Activated T-cell treated with anti-CD3 and anti-CD28 coated beads for 48 hours (primary cell): ENCODE measurements at regions not wholly inside any gene's neighbourhood (a gene's known extent, or its start where the extent isn't known, plus 50 kb on each side); places are given as distances from the start of the nearest gene placed in this dataset.
A peak's percentile ranks its signal among the peaks of the same experiment; 100 is the strongest.

Experiments
- DNase-seq: peaks from one replicate; pipeline ENCODE4 v3.0.0-alpha.2; 2020; ENCODE audit warnings: low read depth

DNA sequence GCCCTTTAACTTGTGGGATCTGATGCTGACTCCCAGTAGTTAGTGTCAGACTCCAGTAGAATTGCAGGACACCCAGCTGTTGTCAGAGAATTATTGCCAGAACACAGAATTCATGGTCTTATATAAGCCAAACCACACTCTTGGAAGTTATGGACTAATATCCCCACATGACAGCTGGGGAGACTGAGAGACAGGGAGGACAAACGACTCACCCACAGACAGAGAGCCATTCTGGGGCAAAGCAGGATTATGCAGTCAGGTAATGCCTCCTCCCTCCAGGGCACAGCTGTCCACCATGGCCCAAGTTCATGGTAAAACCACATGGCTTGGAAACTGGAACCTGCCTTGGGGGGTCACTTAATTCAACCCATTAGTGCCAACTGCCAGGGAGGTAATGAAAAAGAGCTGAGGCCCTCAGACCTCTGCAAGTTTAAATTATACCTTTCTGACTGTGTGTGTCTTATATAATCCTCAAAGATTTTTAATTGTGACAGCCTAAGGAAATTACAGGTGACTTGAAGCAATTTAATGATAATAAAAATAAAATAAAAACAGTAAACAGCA, 299.5 kb downstream of the BUD13 start:
- no peak for DNase-seq

- DNase-seq = no peak
These were observed 300.1 kb downstream of the BUD13 start for GRCh38 chr11:116472651-116473050.

DNA sequence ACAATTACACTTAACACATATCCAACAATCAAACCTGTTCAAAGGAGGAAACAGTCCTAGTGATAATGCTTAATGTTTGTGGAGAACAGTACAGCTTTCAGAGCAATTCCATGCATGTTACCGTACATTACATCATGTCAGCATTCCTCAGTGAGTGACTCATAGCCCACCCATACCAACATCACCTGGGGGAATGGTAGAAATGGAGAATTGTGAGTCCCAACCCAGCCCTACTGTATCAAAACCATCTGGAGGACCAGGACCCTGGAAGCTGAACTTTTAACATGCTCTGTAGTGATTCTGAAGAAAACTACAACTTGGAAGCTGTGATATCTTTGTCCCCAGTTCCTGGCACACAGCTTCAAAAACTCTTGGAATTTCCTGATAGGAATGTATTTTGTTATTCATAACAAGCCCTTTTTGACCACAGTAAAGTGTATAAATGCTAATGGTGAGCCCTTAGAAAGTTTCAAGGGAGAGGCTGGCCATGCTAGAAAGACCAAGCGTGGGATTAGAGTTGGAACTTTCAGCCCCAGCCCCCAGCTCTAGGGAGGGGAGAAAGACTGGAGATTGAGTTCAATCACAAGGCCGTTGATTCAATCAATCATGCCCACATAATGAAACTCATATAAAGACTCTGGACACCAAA, 301.1 kb downstream of the BUD13 start:
- no peak for DNase-seq

DNA sequence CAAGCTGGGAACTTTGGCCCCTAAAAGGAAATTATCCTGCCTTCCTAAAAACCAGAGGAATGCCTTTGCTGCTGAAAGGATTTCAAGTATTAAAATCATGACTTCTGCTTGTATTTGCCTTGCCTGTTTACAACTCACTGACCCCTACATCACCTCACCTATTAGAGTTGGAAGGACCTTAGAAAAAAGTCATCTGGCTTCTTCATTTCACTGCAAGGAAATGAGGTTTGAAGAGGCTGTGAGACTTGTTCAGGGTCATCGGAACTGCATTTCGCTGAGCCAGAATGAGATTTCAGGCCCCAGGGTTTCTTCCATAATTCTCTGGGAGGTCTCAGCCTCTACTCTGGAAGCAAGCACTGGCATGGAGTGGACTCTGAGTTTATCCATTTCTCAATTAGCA, 304.1 kb downstream of the BUD13 start:
- DNase-seq = no peak

- no peak for DNase-seq
These were observed 305.0 kb downstream of the BUD13 start for GRCh38 chr11:116467823-116468222.

GRCh38 chr11:116466801-116467200, 306.0 kb downstream of the BUD13 start:
- no peak for DNase-seq

GRCh38 chr11:116466191-116466590, 306.6 kb downstream of the BUD13 start:
- no peak for DNase-seq

DNA sequence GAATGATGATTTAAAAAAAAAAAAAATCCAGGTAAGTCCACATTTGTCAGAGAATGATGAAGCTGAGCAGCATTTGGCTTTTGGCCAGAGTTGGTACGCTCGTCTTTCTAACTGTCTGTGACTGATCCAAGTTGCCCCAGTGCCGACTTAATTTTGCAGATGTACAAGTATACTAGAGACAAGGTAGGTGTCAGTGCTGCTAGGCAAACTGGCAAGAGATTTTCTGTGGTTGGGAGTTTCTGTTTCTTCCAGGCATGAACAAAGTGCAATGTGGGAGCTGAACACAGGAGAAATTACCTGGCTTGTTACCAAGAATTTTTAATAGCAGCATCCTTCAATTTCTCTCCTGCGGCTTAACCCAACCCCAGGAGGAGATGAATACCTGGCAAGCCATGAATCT, 307.7 kb downstream of the BUD13 start:
- no peak for DNase-seq

DNA sequence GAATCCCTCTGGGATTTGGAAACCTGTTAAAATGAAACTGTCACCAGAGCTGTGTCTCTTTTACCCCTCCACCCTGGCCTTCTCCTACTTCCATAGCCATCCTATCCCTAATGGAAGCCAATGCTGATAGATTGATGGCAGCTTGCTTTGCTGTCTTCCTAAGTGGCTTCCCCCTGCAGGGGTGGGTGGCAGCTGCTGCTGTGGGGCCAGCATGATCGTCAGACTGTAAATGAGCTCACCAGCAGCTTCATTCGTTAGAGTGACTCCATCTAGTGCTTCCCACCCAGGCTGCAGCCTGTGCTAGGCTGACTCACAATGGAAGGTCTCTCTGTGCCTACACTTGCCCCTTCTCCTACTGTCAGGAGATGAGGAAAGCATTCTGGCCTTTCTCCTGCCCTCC, 311.0 kb downstream of the BUD13 start:
- DNase-seq = no peak

DNA sequence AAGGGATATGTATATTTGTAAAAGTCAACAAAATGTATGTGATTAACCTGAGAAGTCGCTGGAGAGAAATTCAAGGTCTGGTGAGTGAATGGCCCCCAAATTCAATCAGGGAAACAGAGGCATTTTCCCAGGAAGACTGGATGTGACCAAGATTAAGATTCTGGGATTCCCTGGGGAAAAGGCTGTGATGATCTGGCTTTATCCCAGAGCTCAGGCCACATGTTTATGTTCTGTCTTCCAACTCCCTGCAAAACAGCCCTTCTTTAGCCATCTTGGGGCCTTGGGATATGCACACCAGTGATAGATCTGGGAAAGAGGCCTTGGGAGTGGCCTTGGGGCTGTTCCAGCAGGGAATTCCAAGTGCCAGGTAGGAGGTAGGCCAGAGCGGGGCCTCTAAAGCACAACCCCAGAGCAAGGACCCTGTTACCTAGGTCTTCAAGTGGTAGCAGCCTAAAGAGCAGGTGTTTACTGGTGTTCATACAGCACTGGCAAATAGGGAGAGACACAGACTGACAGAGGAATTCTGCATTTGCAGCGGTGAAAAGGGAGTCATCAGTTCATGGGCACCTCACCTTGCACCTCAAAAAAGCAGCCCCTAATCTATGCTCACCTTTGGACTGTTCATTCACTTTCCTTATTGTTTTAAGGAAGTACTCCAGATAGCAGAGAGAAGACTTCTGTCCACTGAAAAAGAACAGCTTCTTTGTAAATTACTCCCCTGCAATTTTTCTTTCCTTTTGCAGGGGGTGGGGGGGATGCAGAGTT, 312.4 kb downstream of the BUD13 start:
- DNase-seq = no peak

DNA sequence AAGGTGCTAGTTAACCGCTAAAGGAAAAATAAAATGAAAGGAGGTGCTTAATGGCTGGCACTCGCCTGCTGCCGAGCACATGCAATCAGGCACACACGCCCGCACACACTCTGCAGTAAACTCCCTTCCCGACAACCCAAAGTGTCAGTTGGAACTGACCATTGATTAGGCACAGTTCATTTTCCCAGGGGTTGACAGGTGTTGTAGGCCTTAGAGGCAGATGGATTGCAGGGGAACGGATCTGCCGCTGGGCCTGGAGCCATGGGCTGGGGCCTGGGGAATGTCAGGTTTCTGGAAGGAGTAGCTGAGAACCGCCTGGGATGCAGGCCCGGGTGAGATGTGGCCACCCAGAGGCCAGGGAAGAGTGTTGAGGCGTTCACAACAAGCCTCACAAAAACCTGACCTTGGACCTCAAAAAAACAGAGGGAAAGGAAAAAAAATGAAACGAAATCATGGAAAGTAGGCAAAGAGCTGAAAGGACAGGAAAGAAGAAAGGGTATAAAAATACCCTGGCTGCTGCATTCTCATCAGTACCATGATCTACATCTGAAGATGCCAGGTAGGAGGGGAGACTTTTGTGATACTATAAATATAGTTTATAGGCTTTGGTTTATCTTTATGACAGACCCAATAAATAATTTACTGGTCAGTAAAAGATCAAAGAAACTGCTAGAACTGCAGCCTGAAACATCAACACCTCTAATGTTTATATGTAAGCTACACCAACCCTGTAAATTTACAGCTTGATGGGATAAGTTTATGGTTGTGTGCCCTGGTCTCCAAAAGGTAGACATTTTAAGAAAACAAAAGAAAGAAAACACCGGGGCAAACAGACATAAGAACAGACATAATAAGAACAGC, 313.4 kb downstream of the BUD13 start:
- DNase-seq = no peak

DNA sequence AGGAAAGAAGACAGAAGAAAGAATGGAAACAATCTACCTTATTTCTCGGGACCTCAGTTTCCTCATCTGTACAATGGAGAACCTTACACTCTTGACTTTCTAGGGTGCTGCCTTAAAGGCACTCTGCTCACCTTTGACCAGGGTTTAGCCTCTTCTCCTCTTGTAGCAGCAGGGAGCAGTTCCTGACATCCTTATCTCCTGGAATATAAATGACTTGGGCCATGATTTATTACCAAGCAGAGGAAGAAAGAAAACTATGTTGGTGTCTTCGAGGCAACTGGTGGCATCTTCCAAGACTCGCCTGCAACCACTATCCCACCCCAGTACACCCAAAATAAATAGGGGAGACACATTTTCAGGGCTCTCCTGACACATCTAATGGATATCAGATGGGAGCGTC, 314.2 kb downstream of the BUD13 start:
- DNase-seq = no peak

GRCh38 chr11:116457336-116458007, 315.3 kb downstream of the BUD13 start:
- no peak for DNase-seq

GRCh38 chr11:116454951-116455350, 317.8 kb downstream of the BUD13 start:
- DNase-seq = no peak

- DNase-seq = peak; percentile 4
These were observed 318.7 kb downstream of the BUD13 start for GRCh38 chr11:116454020-116454645.

- no peak for DNase-seq
These were observed 320.3 kb downstream of the BUD13 start for GRCh38 chr11:116452461-116452860.

- DNase-seq = no peak
These were observed 323.3 kb downstream of the BUD13 start for GRCh38 chr11:116449522-116449921.

DNA sequence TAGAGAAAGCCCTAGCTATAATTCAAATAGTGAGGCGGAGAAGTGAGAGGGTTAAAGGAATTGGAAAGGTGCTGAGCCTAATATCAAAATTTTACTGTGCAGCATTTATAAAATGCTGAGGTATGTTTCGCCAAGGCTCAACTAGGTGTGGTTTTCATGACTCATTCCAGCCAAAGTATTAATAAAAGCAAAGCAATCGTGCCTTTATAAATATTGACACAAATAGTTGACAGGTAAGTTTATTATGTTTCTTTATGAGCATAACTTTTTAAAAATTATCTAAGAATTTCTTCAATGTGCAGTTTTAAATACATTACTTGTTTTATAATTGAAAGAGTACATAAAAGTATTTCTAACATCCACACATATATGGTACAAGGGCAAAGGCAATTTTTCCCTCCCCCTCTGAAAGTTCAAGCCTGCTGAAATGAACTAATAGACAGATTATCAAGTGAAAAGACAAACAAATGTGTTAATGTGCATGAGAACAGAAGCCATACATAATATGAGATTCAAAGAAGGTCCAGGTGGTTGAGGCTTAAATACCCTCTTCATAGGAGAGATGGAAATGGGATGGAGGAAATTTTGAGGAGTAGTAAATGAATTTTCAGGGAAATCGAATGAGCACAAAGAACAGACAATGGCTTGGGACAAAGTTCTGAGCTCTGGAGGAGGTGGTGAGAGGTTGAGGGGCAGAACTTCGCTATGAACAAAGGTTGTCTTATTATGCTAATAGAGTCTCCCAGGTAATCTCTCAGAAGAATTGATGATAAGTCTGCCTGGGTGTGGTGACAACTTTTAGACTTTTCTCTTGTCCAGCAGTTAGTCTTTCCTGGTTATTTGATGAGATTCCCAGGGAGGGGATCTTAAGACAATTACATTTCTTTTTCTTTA, 326.5 kb downstream of the BUD13 start:
- DNase-seq = no peak

GRCh38 chr11:116445108-116446047, 327.4 kb downstream of the BUD13 start:
- no peak for DNase-seq
